GM21825 (cell line): ENCODE measurements at regions not wholly inside any gene's neighbourhood (a gene's known extent, or its start where the extent isn't known, plus 50 kb on each side); places are given as distances from the start of the nearest gene placed in this dataset.
"Not testable (repeated sequence)": the region's sequence is repeated elsewhere in the genome, so short reads cannot be mapped to it uniquely, and the experiment has no call there.

ENCODE experiments used
- ATAC-seq: cut with Tn5 transposase; IDR thresholded peaks from one replicate; pipeline ENCODE4 v1.9.1; 2021; ENCODE audit warnings: mild to moderate bottlenecking, moderate library complexity; ENCODE audit not compliant: unreplicated experiment

GRCh38 chr17:79560527-79560926 lies 50.3 kb downstream of the RBFOX3 start:
- ATAC-seq, result no peak

GRCh38 chr17:79559111-79559887 lies 51.6 kb downstream of the RBFOX3 start:
- ATAC-seq, result no peak

- ATAC-seq, result no peak
Measured at GRCh38 chr17:79558091-79558900, 52.6 kb downstream of the RBFOX3 start.

GRCh38 chr17:79557276-79558090 lies 53.4 kb downstream of the RBFOX3 start:
- ATAC-seq, result no peak

GRCh38 chr17:79556271-79556670 lies 54.6 kb downstream of the RBFOX3 start:
- no peak for ATAC-seq

- no peak for ATAC-seq
Measured at GRCh38 chr17:79555543-79555942, 55.3 kb downstream of the RBFOX3 start.

GRCh38 chr17:79554346-79554745 lies 56.5 kb downstream of the RBFOX3 start:
- ATAC-seq, result not testable (repeated sequence)

GRCh38 chr17:79552824-79553223 lies 58.0 kb downstream of the RBFOX3 start:
- ATAC-seq, result no peak

GRCh38 chr17:79552405-79552804 lies 58.4 kb downstream of the RBFOX3 start:
- ATAC-seq, result no peak

- no peak for ATAC-seq
Measured at GRCh38 chr17:79549141-79549915, 61.5 kb downstream of the RBFOX3 start.

GRCh38 chr17:79548116-79548515 lies 62.7 kb downstream of the RBFOX3 start:
- ATAC-seq, result no peak

- no peak for ATAC-seq
Measured at GRCh38 chr17:79547586-79547985, 63.3 kb downstream of the RBFOX3 start.

- not testable (repeated sequence) for ATAC-seq
Measured at GRCh38 chr17:79547171-79547570, 63.7 kb downstream of the RBFOX3 start.

GRCh38 chr17:79546386-79546785 lies 64.5 kb downstream of the RBFOX3 start:
- no peak for ATAC-seq

- no peak for ATAC-seq
Measured at GRCh38 chr17:79545251-79546005, 65.4 kb downstream of the RBFOX3 start.

GRCh38 chr17:79544142-79544914 lies 66.5 kb downstream of the RBFOX3 start:
- no peak for ATAC-seq

- ATAC-seq, result no peak
Measured at GRCh38 chr17:79543531-79543930, 67.3 kb downstream of the RBFOX3 start.

- ATAC-seq, result no peak
Measured at GRCh38 chr17:79542718-79543117, 68.1 kb downstream of the RBFOX3 start.
